GM23338 (cell line): ENCODE measurements at regions not wholly inside any gene's neighbourhood (a gene's known extent, or its start where the extent isn't known, plus 50 kb on each side); places are given as distances from the start of the nearest gene placed in this dataset.

Experiments used
- ATAC-seq: fragments of 200-7000 bp; cut with Tn5 transposase; 3 replicates; pipeline ENCODE4 v1.9.1; 2020
- DNase-seq: peaks from one replicate; pipeline ENCODE4 v3.0.0-alpha.2; 2015; ENCODE audit warnings: low spot score
- H2AFZ ChIP-seq: fragments of 200-600 bp; sonication (generic); 2 replicates; pipeline ENCODE4 v1.8.0; 2016; ENCODE audit warnings: antibody characterized with exemption, mild to moderate bottlenecking, moderate library complexity
- H3F3A ChIP-seq: fragments of 200-600 bp; sonication (generic); replicated peaks from 2 replicates; pipeline ENCODE4 v1.8.0; 2017; ENCODE audit warnings: antibody characterized with exemption, mixed run types, low read depth
- H3K27ac ChIP-seq: fragments of 200-600 bp; sonication (generic); 2 replicates; pipeline ENCODE4 v1.6.1; 2016; ENCODE audit warnings: low read depth
- H3K27me3 ChIP-seq: fragments of 200-600 bp; sonication (generic); 2 replicates; pipeline ENCODE4 v1.8.0; 2016; ENCODE audit warnings: mild to moderate bottlenecking, mixed run types, moderate library complexity; ENCODE audit not compliant: insufficient read depth
- H3K36me3 ChIP-seq: fragments of 200-600 bp; sonication (generic); 2 replicates; pipeline ENCODE4 v1.8.0; 2016; ENCODE audit warnings: mild to moderate bottlenecking; ENCODE audit not compliant: insufficient read depth
- H3K4me1 ChIP-seq: fragments of 200-600 bp; sonication (generic); 2 replicates; pipeline ENCODE4 v1.8.0; 2016; ENCODE audit warnings: mild to moderate bottlenecking, moderate library complexity; ENCODE audit not compliant: insufficient read depth
- H3K4me2 ChIP-seq: fragments of 200-600 bp; sonication (generic); 2 replicates; pipeline ENCODE4 v1.7.1; 2017; ENCODE audit warnings: mixed run types
- H3K4me3 ChIP-seq: fragments of 200-600 bp; sonication (generic); 2 replicates; pipeline ENCODE4 v1.6.1; 2016; ENCODE audit warnings: mixed run types
- H3K79me2 ChIP-seq: fragments of 200-600 bp; sonication (generic); replicated peaks from 2 replicates; pipeline ENCODE4 v1.8.0; 2017; ENCODE audit warnings: mild to moderate bottlenecking; ENCODE audit not compliant: insufficient read depth
- H3K9me2 ChIP-seq: fragments of 200-600 bp; sonication (generic); 2 replicates; pipeline ENCODE4 v1.8.0; 2017; ENCODE audit not compliant: insufficient read depth
- H4K20me1 ChIP-seq: fragments of 200-600 bp; sonication (generic); replicated peaks from 2 replicates; pipeline ENCODE4 v1.8.0; 2017; ENCODE audit warnings: mild to moderate bottlenecking; ENCODE audit not compliant: insufficient read depth
- H3K27ac Mint-ChIP-seq: 2 replicates; pipeline ENCODE4 v1.8.0; 2020; ENCODE audit warnings: inconsistent platforms, mild to moderate bottlenecking, moderate library complexity, mixed read lengths
- H3K27me3 Mint-ChIP-seq: 3 replicates; pipeline ENCODE4 v1.8.0; 2022; ENCODE audit warnings: low read depth, mild to moderate bottlenecking, moderate library complexity, mixed read lengths, inconsistent platforms; ENCODE audit not compliant: insufficient read depth, poor library complexity
- H3K36me3 Mint-ChIP-seq: 3 replicates; pipeline ENCODE4 v1.8.0; 2021; ENCODE audit warnings: low read depth, mild to moderate bottlenecking, inconsistent platforms, moderate library complexity, mixed read lengths
- H3K4me1 Mint-ChIP-seq: 3 replicates; pipeline ENCODE4 v1.8.0; 2020; ENCODE audit warnings: mild to moderate bottlenecking, inconsistent platforms, mixed read lengths
- H3K4me3 Mint-ChIP-seq: 3 replicates; pipeline ENCODE4 v1.8.0; 2021; ENCODE audit warnings: moderate library complexity, mild to moderate bottlenecking, inconsistent platforms, mixed read lengths
- H3K9me3 Mint-ChIP-seq: 3 replicates; pipeline ENCODE4 v1.8.0; 2020; ENCODE audit warnings: moderate library complexity, mild to moderate bottlenecking, inconsistent platforms, mixed read lengths
- CTCF ChIP-seq, 2 experiments: fragments of 200-600 bp in 1 of 2; sonication (generic) in 1 of 2; conservative IDR thresholded peaks; 2 replicates each; pipeline versions ENCODE4 v1.5.1 to v1.6.1; 2016 to 2017; ENCODE audit warnings: antibody characterized with exemption in 2 of 2, low read depth in 2 of 2, mild to moderate bottlenecking in 2 of 2, moderate library complexity in 1 of 2
- ETS1 ChIP-seq: IDR thresholded peaks from 2 replicates; pipeline ENCODE4 v1.6.1; 2016; ENCODE audit warnings: antibody characterized with exemption
- EZH2 ChIP-seq: fragments of 200-600 bp; sonication (generic); IDR thresholded peaks from one replicate; pipeline ENCODE4 v1.8.0; 2017; ENCODE audit warnings: antibody characterized with exemption, mild to moderate bottlenecking, low read depth; ENCODE audit not compliant: unreplicated experiment
- EZH2phosphoT487 ChIP-seq: fragments of 200-600 bp; sonication (generic); IDR thresholded peaks from one replicate; pipeline ENCODE4 v1.8.1; 2018; ENCODE audit warnings: antibody characterized with exemption; ENCODE audit not compliant: unreplicated experiment
- JUNB ChIP-seq: IDR thresholded peaks from one replicate; pipeline ENCODE4 v1.6.1; 2016; ENCODE audit warnings: antibody characterized with exemption; ENCODE audit not compliant: unreplicated experiment
- POLR2AphosphoS5 ChIP-seq: IDR thresholded peaks from 2 replicates; pipeline ENCODE4 v1.6.1; 2016; ENCODE audit warnings: antibody characterized with exemption, low read depth
- REST ChIP-seq: IDR thresholded peaks from one replicate; pipeline ENCODE4 v1.6.1; 2018; ENCODE audit warnings: antibody characterized with exemption; ENCODE audit not compliant: unreplicated experiment
- STAT1 ChIP-seq: IDR thresholded peaks from one replicate; pipeline ENCODE4 v1.6.1; 2016; ENCODE audit warnings: antibody characterized with exemption; ENCODE audit not compliant: unreplicated experiment
- ZNF114 ChIP-seq: fragments of 250-450 bp; sonication (Bioruptor Pico); IDR thresholded peaks from 2 replicates; pipeline ENCODE4 v1.5.0; 2020; ENCODE audit warnings: mild to moderate bottlenecking, moderate library complexity
- ZNF331 ChIP-seq: fragments of 250-450 bp; sonication (Bioruptor Pico); IDR thresholded peaks from 2 replicates; pipeline ENCODE4 v1.5.0; 2020; ENCODE audit warnings: low read depth, mild to moderate bottlenecking, moderate library complexity

GRCh38 chr9:79120533-79120932 lies 451.2 kb upstream of the TLE4 start (continued):
- TF ChIP-seq ETS1 (no peak), POLR2AphosphoS5 (no peak), CTCF (conservative IDR thresholded peaks at IDR 0.05; ENCODE audit: low read depth in 2 of 2) (no peak), JUNB (no peak), STAT1 (no peak), ZNF114 (CRISPR knock-in tag) (no peak), ZNF331 (CRISPR knock-in tag) (no peak)

- ATAC-seq (no peak), DNase-seq (no peak)
- Histone ChIP-seq H3K27ac (no peak overlapping the region), H3K36me3 (no peaks in the 10 kb centered on the region), H3F3A (no peaks in the 10 kb centered on the region), H3K4me1 (no peaks in the 10 kb centered on the region), H4K20me1 (no peaks in the 10 kb centered on the region), H3K27me3 (no peaks in the 10 kb centered on the region), H3K79me2 (no peaks in the 10 kb centered on the region), H3K4me3 (no peak overlapping the region), H3K4me2 (no peak overlapping the region), H3K9me2 (peaks cover 33% of the 10 kb centered on the region; the same call in 1 of the 2 replicates), H2AFZ (no peak overlapping the region)
- no peaks in the 10 kb centered on the region for H3K9me3 Mint-ChIP-seq
- H3K4me3 Mint-ChIP-seq = no peak overlapping the region
- H3K36me3 Mint-ChIP-seq = no peaks in the 10 kb centered on the region
- H3K27ac Mint-ChIP-seq = no peak overlapping the region
- no peaks in the 10 kb centered on the region for H3K27me3 Mint-ChIP-seq
- H3K4me1 Mint-ChIP-seq = peaks cover 3% of the 10 kb centered on the region; the same call in 1 of the 3 replicates
- TF ChIP-seq ZNF114 (CRISPR knock-in tag) = no peak
- TF ChIP-seq EZH2 = no peak
- no peak for TF ChIP-seq POLR2AphosphoS5
- no peak for TF ChIP-seq STAT1
- no peak for TF ChIP-seq EZH2phosphoT487
Measured at GRCh38 chr9:79120941-79121340, 450.8 kb upstream of the TLE4 start.

- no peaks in the 10 kb centered on the region for H3K79me2 ChIP-seq
- Mint-ChIP-seq H3K4me1 (peaks cover 3% of the 10 kb centered on the region; the same call in 1 of the 3 replicates), H3K27ac (no peak overlapping the region), H3K9me3 (no peaks in the 10 kb centered on the region), H3K36me3 (no peaks in the 10 kb centered on the region), H3K4me3 (no peak overlapping the region), H3K27me3 (no peaks in the 10 kb centered on the region)
- ATAC-seq (no peak), DNase-seq (no peak)
- no peaks in the 10 kb centered on the region for H3K4me1 ChIP-seq
- no peaks in the 10 kb centered on the region for H4K20me1 ChIP-seq
- no peaks in the 10 kb centered on the region for H3F3A ChIP-seq
- no peak overlapping the region for H3K4me3 ChIP-seq
- peaks cover 27% of the 10 kb centered on the region; the same call in 1 of the 2 replicates for H3K9me2 ChIP-seq
- no peak for TF ChIP-seq POLR2AphosphoS5
- TF ChIP-seq REST = peak; percentile 32
- H2AFZ ChIP-seq = no peak overlapping the region
- H3K36me3 ChIP-seq = no peaks in the 10 kb centered on the region
- no peak overlapping the region for H3K4me2 ChIP-seq
- no peaks in the 10 kb centered on the region for H3K27me3 ChIP-seq
- no peak overlapping the region for H3K27ac ChIP-seq
Measured at GRCh38 chr9:79123415-79123814, 448.4 kb upstream of the TLE4 start.
